SK-N-SH (cell line): ENCODE measurements at regions not wholly inside any gene's neighbourhood (a gene's known extent, or its start where the extent isn't known, plus 50 kb on each side); places are given as distances from the start of the nearest gene placed in this dataset.

ENCODE experiments used
- CTCF ChIA-PET: fragments of 300-600, 350-600 bp; formaldehyde crosslinking; extraction: SDS; loops from one replicate; lab custom pipeline; 2021; lab: Yijun Ruan, JAX
- POLR2A ChIA-PET: fragments of 350-600 bp; sonication (Branson Sonifier 250); formaldehyde crosslinking; extraction: SDS; loops from one replicate; lab custom pipeline; 2020; ENCODE audit warnings: antibody characterized with exemption, inconsistent platforms; lab: Yijun Ruan, JAX
- DNase-seq: peaks from one replicate; pipeline ENCODE4 v3.0.0; 2012
- H2AFZ ChIP-seq: fragments of 200-600 bp; sonication (generic); 2 replicates; pipeline ENCODE4 v1.8.1; 2016; ENCODE audit warnings: antibody characterized with exemption, mild to moderate bottlenecking, low read depth
- H3F3A ChIP-seq: fragments of 200-600 bp; sonication (generic); replicated peaks from 2 replicates; pipeline ENCODE3; 2016; ENCODE audit warnings: antibody characterized with exemption, mild to moderate bottlenecking; ENCODE audit not compliant: insufficient read depth
- H3K27ac ChIP-seq, 2 experiments: fragments of 200-500 bp in 1 of 2; fragments of 200-600 bp in 1 of 2; sonication (Bioruptor generic) in 1 of 2; sonication (generic), shearing (Covaris generic) in 1 of 2; 2 replicates each; pipeline versions ENCODE4 v1.5.1 to v1.6.1; 2014 to 2016; ENCODE audit warnings: low read depth in 2 of 2, inconsistent platforms in 1 of 2, low read length in 1 of 2, mild to moderate bottlenecking in 1 of 2, mixed read lengths in 1 of 2
- H3K27me3 ChIP-seq: fragments of 200-600 bp; sonication (generic), shearing (Covaris generic); 2 replicates; pipeline ENCODE4 v1.6.1; 2016; ENCODE audit warnings: mixed run types; ENCODE audit not compliant: insufficient read depth
- H3K36me3 ChIP-seq, 2 experiments: fragments of 200-500 bp in 1 of 2; fragments of 200-600 bp in 1 of 2; sonication (Bioruptor generic) in 1 of 2; sonication (generic) in 1 of 2; replicated peaks in 1 of 2; 2 replicates each; pipeline versions ENCODE3 to v1.5.1; 2014 to 2016; ENCODE audit warnings: low read length in 1 of 2, mild to moderate bottlenecking in 1 of 2; ENCODE audit not compliant: insufficient read depth in 2 of 2, control insufficient read depth in 1 of 2
- H3K4me1 ChIP-seq, 2 experiments: fragments of 200-500 bp in 1 of 2; fragments of 200-600 bp in 1 of 2; sonication (Bioruptor generic) in 1 of 2; sonication (generic), shearing (Covaris generic) in 1 of 2; 2 replicates each; pipeline versions ENCODE4 v1.5.1 to v1.6.1; 2014 to 2016; ENCODE audit warnings: low read depth in 1 of 2, low read length in 1 of 2, mixed run types in 1 of 2; ENCODE audit not compliant: insufficient read depth in 2 of 2, control insufficient read depth in 1 of 2
- H3K4me2 ChIP-seq: fragments of 200-600 bp; sonication (generic), shearing (Covaris generic); 2 replicates; pipeline ENCODE4 v1.6.1; 2017; ENCODE audit warnings: mixed run types
- H3K4me3 ChIP-seq, 2 experiments: fragments of 200-500 bp in 1 of 2; fragments of 200-600 bp in 1 of 2; sonication (Bioruptor generic) in 1 of 2; sonication (generic), shearing (Covaris generic) in 1 of 2; 2 replicates each; pipeline versions ENCODE4 v1.5.1 to v1.8.1; 2014 to 2016; ENCODE audit warnings: low read depth in 2 of 2, inconsistent platforms in 1 of 2, low read length in 1 of 2, mild to moderate bottlenecking in 1 of 2, mixed read lengths in 1 of 2, moderate library complexity in 1 of 2
- H3K79me2 ChIP-seq: fragments of 200-600 bp; sonication (generic); 2 replicates; pipeline ENCODE4 v1.8.1; 2017; ENCODE audit warnings: mild to moderate bottlenecking; ENCODE audit not compliant: insufficient read depth
- H3K9ac ChIP-seq: fragments of 200-600 bp; sonication (generic); 2 replicates; pipeline ENCODE4 v1.6.1; 2017; ENCODE audit warnings: mixed run types
- H3K9me2 ChIP-seq: fragments of 200-600 bp; sonication (generic); 2 replicates; pipeline ENCODE4 v1.6.1; 2017; ENCODE audit warnings: mixed run types
- H3K9me3 ChIP-seq: fragments of 200-600 bp; sonication (generic); 2 replicates; pipeline ENCODE4 v1.6.1; 2017; ENCODE audit warnings: mixed run types, mild to moderate bottlenecking, moderate library complexity
- H4K20me1 ChIP-seq: fragments of 200-600 bp; sonication (generic); 2 replicates; pipeline ENCODE4 v1.6.1; 2017; ENCODE audit warnings: mild to moderate bottlenecking, mixed run types; ENCODE audit not compliant: insufficient read depth
- CTCF ChIP-seq: fragments of 200-600 bp; sonication (generic); IDR thresholded peaks from 2 replicates; pipeline ENCODE4 v1.6.1; 2017; ENCODE audit warnings: antibody characterized with exemption, mild to moderate bottlenecking, moderate library complexity
- EP300 ChIP-seq, 2 experiments: IDR thresholded peaks; 2 replicates each; pipeline versions ENCODE4 v1.4.0 to v1.6.1; 2012; ENCODE audit warnings: borderline replicate concordance in 1 of 2, low read depth in 1 of 2, low read length in 1 of 2
- FOSL2 ChIP-seq: IDR thresholded peaks from 2 replicates; pipeline ENCODE4 v1.4.0; 2012; ENCODE audit warnings: low read depth, mild to moderate bottlenecking, moderate library complexity, borderline replicate concordance
- FOXJ3 ChIP-seq: sonication (generic); formaldehyde crosslinking; IDR thresholded peaks from 2 replicates; pipeline ENCODE4 v1.5.1; 2020; ENCODE audit warnings: mild to moderate bottlenecking, missing genetic modification reagents
- GABPA ChIP-seq: IDR thresholded peaks from 2 replicates; pipeline ENCODE4 v1.4.0; 2012; ENCODE audit warnings: low read depth, mild to moderate bottlenecking
- JUND ChIP-seq: IDR thresholded peaks from 2 replicates; pipeline ENCODE4 v1.4.0; 2012
- MAX ChIP-seq: IDR thresholded peaks from 2 replicates; pipeline ENCODE4 v1.4.0; 2012; ENCODE audit warnings: low read depth
- MXI1 ChIP-seq: IDR thresholded peaks from 2 replicates; pipeline ENCODE4 v1.6.1; 2012; ENCODE audit warnings: mild to moderate bottlenecking, low read depth, low read length, improper control_type of control experiment
- NRF1 ChIP-seq: IDR thresholded peaks from 2 replicates; pipeline ENCODE4 v1.6.1; 2012; ENCODE audit warnings: low read depth, mild to moderate bottlenecking, low read length
- POLR2AphosphoS5 ChIP-seq: IDR thresholded peaks from 2 replicates; pipeline ENCODE4 v1.6.1; 2012; ENCODE audit warnings: low read depth, low read length
- RAD21 ChIP-seq: IDR thresholded peaks from 2 replicates; pipeline ENCODE4 v1.6.1; 2012; ENCODE audit warnings: mild to moderate bottlenecking, low read length
- REST ChIP-seq: IDR thresholded peaks from 2 replicates; pipeline ENCODE4 v1.6.1; 2012; ENCODE audit warnings: mild to moderate bottlenecking, low read depth, low read length, moderate library complexity
- SIN3A ChIP-seq: IDR thresholded peaks from 2 replicates; pipeline ENCODE4 v1.6.1; 2012; ENCODE audit warnings: low read depth, mild to moderate bottlenecking, low read length, moderate library complexity, borderline replicate concordance
- SMC3 ChIP-seq: IDR thresholded peaks from 2 replicates; pipeline ENCODE4 v1.6.1; 2012; ENCODE audit warnings: low read depth, low read length, improper control_type of control experiment
- TAF1 ChIP-seq: IDR thresholded peaks from 2 replicates; pipeline ENCODE4 v1.6.1; 2012; ENCODE audit warnings: low read depth, mild to moderate bottlenecking, low read length, moderate library complexity, borderline replicate concordance
- TEAD4 ChIP-seq: IDR thresholded peaks from 2 replicates; pipeline ENCODE4 v1.4.0; 2012; ENCODE audit warnings: mild to moderate bottlenecking, borderline replicate concordance; ENCODE audit not compliant: insufficient read depth
- WGBS: methylation state at CpG from one replicate; pipeline ENCODE4 v1.1.6; 2017; ENCODE audit warnings: low lambda C conversion rate; 5-methylcytosine and 5-hydroxymethylcytosine counted together
- TF ChIP-seq, protein P1 (sequence below): fragments of 150-350 bp; IDR thresholded peaks from 2 replicates; pipeline ENCODE4 v1.6.1; 2017; ENCODE audit warnings: antibody characterized with exemption, low read length, low read depth, borderline replicate concordance

DNA sequence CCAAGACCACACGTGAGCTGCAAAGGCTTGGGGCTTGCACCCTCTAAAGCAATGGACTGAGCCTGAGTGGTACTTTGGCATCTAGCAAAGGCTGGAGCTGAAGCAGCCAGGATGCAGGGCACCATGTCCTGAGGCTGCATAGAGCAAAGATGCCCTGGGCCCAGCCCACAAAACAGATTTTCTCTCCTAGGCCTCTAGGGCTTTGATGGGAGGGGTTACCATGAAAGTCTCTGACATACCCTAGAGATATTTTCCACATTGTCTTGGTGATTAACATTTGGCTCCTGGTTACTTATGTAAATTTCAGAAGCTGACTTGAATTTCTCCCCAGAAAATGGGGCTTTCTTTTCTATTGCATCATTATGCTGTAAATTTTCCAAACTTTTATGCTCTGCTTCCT, 438.3 kb downstream of the SLC16A7 start:
- Histone ChIP-seq H3K4me3 (no peak overlapping the region), H3K27me3 (no peaks in the 10 kb centered on the region), H4K20me1 (no peaks in the 10 kb centered on the region), H3K9me2 (no peaks in the 10 kb centered on the region), H3K4me2 (no peak overlapping the region), H3K4me1 (no peaks in the 10 kb centered on the region), H3K36me3 (no peaks in the 10 kb centered on the region), H3K27ac (no peak overlapping the region), H3F3A (no peaks in the 10 kb centered on the region), H2AFZ (no peak overlapping the region), H3K9ac (no peak overlapping the region), H3K9me3 (no peaks in the 10 kb centered on the region; the same call in 1 of the 2 replicates), H3K79me2 (no peaks in the 10 kb centered on the region)
- CTCF ChIA-PET: no interaction called here
- no peak for DNase-seq
- 8% methylated on average over 1 of the region's 1 CpG for WGBS
- POLR2A ChIA-PET: no interaction called here
- TF ChIP-seq TEAD4 (no peak), EP300 (IDR thresholded peaks at IDR 0.05; ENCODE audit: borderline replicate concordance in 1 of 2, low read depth in 1 of 2, low read length in 1 of 2) (no peak), TAF1 (no peak), REST (no peak), SMC3 (no peak), POLR2AphosphoS5 (no peak), GABPA (no peak), MXI1 (no peak), CTCF (no peak), SIN3A (no peak)
- TF ChIP-seq, protein P1, sequence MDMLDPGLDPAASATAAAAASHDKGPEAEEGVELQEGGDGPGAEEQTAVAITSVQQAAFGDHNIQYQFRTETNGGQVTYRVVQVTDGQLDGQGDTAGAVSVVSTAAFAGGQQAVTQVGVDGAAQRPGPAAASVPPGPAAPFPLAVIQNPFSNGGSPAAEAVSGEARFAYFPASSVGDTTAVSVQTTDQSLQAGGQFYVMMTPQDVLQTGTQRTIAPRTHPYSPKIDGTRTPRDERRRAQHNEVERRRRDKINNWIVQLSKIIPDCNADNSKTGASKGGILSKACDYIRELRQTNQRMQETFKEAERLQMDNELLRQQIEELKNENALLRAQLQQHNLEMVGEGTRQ: no peak

GRCh38 chr12:60035835-60036234, 440.0 kb downstream of the SLC16A7 start:
- POLR2A ChIA-PET: no interaction called here
- no peaks in the 10 kb centered on the region for H3K36me3 ChIP-seq
- no peaks in the 10 kb centered on the region for H4K20me1 ChIP-seq
- H3K27ac ChIP-seq: no peak overlapping the region
- no peak overlapping the region for H3K4me3 ChIP-seq
- no peaks in the 10 kb centered on the region for H3K4me1 ChIP-seq
- no peak overlapping the region for H3K4me2 ChIP-seq
- CTCF ChIA-PET: no interaction called here
- no peaks in the 10 kb centered on the region for H3K79me2 ChIP-seq
- no peaks in the 10 kb centered on the region for H3K9me2 ChIP-seq
- no peaks in the 10 kb centered on the region for H3K27me3 ChIP-seq
- H2AFZ ChIP-seq: no peak overlapping the region
- no peak overlapping the region for H3K9ac ChIP-seq
- no peaks in the 10 kb centered on the region for H3F3A ChIP-seq
- H3K9me3 ChIP-seq: no peaks in the 10 kb centered on the region
- DNase-seq: no peak
- TF ChIP-seq RAD21: no peak
- no peak for TF ChIP-seq GABPA
- TF ChIP-seq TEAD4: no peak
- no peak for TF ChIP-seq SMC3
- no peak for TF ChIP-seq CTCF
- TF ChIP-seq SIN3A: no peak
- TF ChIP-seq EP300 (IDR thresholded peaks at IDR 0.05; ENCODE audit: borderline replicate concordance in 1 of 2, low read depth in 1 of 2, low read length in 1 of 2): no peak
- no peak for TF ChIP-seq NRF1
- no peak for TF ChIP-seq MAX
- TF ChIP-seq MXI1: no peak
- no peak for TF ChIP-seq JUND
- no peak for TF ChIP-seq FOSL2
- no peak for TF ChIP-seq FOXJ3
